PC-9 (cell line): ENCODE measurements at regions not wholly inside any gene's neighbourhood (a gene's known extent, or its start where the extent isn't known, plus 50 kb on each side); places are given as distances from the start of the nearest gene placed in this dataset.

ENCODE experiments used
- EZH2 ChIP-seq: fragments of 200-600 bp; sonication (generic); IDR thresholded peaks from 2 replicates; pipeline ENCODE4 v1.8.0; 2017; ENCODE audit warnings: antibody characterized with exemption, low read depth
- TF ChIP-seq, protein P1 (sequence below): fragments of 200-600 bp; sonication (generic); conservative IDR thresholded peaks from 2 replicates; pipeline ENCODE4 v1.6.1; 2017; ENCODE audit warnings: mixed run types, antibody characterized with exemption, mild to moderate bottlenecking, moderate library complexity

DNA sequence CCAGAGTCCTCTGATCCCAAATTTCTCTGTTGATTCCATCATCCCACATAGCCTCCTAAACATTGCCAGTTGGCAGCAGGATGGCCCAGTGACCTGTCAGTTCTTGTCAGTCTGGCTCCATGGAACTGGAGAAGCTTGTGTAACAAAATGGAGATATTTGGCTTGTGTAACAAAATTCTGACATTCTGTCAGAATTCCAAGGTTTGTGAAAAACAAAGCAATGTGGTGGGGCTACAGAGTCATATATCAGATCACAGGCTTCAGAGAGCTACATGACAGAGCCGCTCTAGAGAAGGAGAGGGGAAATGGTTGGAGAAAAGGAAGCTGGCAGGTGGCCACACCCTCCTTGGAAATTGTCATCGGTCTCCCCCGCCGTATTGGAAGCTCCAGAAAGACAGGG is 75.4 kb upstream of the MAN2A1 start:
- TF ChIP-seq, protein P1, sequence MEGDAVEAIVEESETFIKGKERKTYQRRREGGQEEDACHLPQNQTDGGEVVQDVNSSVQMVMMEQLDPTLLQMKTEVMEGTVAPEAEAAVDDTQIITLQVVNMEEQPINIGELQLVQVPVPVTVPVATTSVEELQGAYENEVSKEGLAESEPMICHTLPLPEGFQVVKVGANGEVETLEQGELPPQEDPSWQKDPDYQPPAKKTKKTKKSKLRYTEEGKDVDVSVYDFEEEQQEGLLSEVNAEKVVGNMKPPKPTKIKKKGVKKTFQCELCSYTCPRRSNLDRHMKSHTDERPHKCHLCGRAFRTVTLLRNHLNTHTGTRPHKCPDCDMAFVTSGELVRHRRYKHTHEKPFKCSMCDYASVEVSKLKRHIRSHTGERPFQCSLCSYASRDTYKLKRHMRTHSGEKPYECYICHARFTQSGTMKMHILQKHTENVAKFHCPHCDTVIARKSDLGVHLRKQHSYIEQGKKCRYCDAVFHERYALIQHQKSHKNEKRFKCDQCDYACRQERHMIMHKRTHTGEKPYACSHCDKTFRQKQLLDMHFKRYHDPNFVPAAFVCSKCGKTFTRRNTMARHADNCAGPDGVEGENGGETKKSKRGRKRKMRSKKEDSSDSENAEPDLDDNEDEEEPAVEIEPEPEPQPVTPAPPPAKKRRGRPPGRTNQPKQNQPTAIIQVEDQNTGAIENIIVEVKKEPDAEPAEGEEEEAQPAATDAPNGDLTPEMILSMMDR: no peak
- TF ChIP-seq EZH2: no peak
